Esophagus (tissue), 2 donors: ENCODE measurements at regions not wholly inside any gene's neighbourhood (a gene's known extent, or its start where the extent isn't known, plus 50 kb on each side); places are given as distances from the start of the nearest gene placed in this dataset.

Source experiments
- H3K27ac ChIP-seq, 2 donors: one replicate each; pipeline ENCODE4 v1.5.1; 2013; ENCODE audit warnings: low read depth in 2 of 2, mild to moderate bottlenecking in 2 of 2, inconsistent platforms in 1 of 2, low read length in 1 of 2, moderate library complexity in 1 of 2
- H3K27me3 ChIP-seq, 2 donors: one replicate each; pipeline ENCODE4 v1.6.1; 2013; ENCODE audit warnings: low read length in 2 of 2, control low read depth in 1 of 2, mild to moderate bottlenecking in 1 of 2; ENCODE audit not compliant: insufficient read depth in 2 of 2, control insufficient read depth in 1 of 2
- H3K36me3 ChIP-seq, 2 donors: one replicate each; pipeline ENCODE4 v1.6.1; 2013; ENCODE audit warnings: low read length in 1 of 2; ENCODE audit not compliant: control insufficient read depth in 2 of 2, insufficient read depth in 2 of 2
- H3K4me1 ChIP-seq, 2 donors: one replicate each; pipeline ENCODE4 v1.6.1; 2013; ENCODE audit warnings: low read length in 1 of 2; ENCODE audit not compliant: control insufficient read depth in 2 of 2, insufficient read depth in 2 of 2
- H3K4me3 ChIP-seq, 2 donors: one replicate each; pipeline ENCODE4 v1.5.1; 2013; ENCODE audit warnings: low read length in 2 of 2, mild to moderate bottlenecking in 2 of 2, low read depth in 1 of 2, moderate library complexity in 1 of 2
- H3K9me3 ChIP-seq, 2 donors: one replicate each; pipeline ENCODE4 v1.6.1; 2013; ENCODE audit warnings: mild to moderate bottlenecking in 2 of 2, low read depth in 1 of 2, low read length in 1 of 2, moderate library complexity in 1 of 2; ENCODE audit not compliant: control insufficient read depth in 2 of 2, insufficient read depth in 1 of 2
- WGBS, 2 donors: extraction: QIAGEN DNeasy Blood & Tissue Kit; methylation state at CpG; one replicate each; pipeline ENCODE4 v1.1.7; 2013; 5-methylcytosine and 5-hydroxymethylcytosine counted together
- donor health status: healthy with polysubstance abuse.
- donor health status: Bipolar disorder and iron deficiency.

- H3K4me3 ChIP-seq, result no peak overlapping the region
- WGBS, 2 donors, result 61 to 64% methylated on average over 2 of the region's 2 CpGs
These were observed 435.4 kb downstream of the SETD4 start for GRCh38 chr21:35624901-35625300.

DNA sequence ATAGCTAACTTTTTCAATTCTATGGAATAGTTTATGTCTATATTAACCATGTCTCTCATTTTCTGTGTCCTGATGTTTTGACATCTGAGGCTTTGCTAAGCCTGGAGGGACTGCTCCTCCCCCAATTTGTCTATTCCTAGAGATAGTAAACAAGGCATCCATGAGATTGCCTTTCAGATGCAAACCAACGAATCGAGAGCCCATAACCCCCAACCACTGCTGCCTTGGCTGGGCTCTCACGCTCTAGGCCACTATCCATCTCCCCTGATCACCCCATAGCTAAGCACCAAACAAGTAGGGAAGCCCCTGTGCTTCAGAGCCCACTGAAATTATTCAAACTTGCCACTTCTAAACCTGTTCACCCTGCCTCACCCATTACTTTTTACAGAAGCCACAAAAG lies 437.7 kb downstream of the SETD4 start:
- H3K4me3 ChIP-seq, result no peak overlapping the region
- 81 to 94% methylated on average over 3 of the region's 3 CpGs for WGBS, 2 donors

More at GRCh38 chr21:35624901-35625300, 435.4 kb downstream of the SETD4 start:
- Histone ChIP-seq H3K36me3 (no peaks in the 10 kb centered on the region), H3K27me3 (no peaks in the 10 kb centered on the region), H3K27ac (no peak overlapping the region), H3K4me1 (no peaks in the 10 kb centered on the region), H3K9me3 (no peaks in the 10 kb centered on the region)

DNA sequence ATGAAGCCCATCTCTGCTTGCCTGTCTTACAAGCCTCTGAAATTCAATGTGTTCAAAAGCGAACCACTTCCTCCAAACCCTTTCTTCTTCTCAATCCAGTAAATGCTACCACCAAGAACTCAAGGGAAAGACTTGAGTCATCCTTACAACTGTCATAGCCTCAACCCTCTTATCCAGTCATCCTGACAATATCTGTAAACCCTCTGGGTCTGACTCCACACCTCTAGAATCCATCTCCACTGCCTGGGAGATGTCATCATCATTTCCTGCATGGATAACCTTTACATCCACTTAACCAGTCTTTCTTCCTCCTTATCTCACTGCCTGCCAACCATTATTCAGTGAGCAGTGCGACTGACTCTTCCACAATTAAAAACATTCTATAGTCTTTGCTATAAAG lies 441.1 kb downstream of the SETD4 start:
- 82 to 87% methylated on average over 2 of the region's 2 CpGs for WGBS, 2 donors
- no peaks in the 10 kb centered on the region for H3K9me3 ChIP-seq
- no peak overlapping the region for H3K4me3 ChIP-seq
- no peaks in the 10 kb centered on the region for H3K36me3 ChIP-seq
- no peaks in the 10 kb centered on the region for H3K27me3 ChIP-seq
- no peaks in the 10 kb centered on the region for H3K4me1 ChIP-seq
- H3K27ac ChIP-seq, result no peak overlapping the region

More for the DNA sequence above, 437.7 kb downstream of the SETD4 start:
- Histone ChIP-seq H3K4me1 (no peaks in the 10 kb centered on the region), H3K27ac (no peak overlapping the region), H3K9me3 (no peaks in the 10 kb centered on the region), H3K27me3 (no peaks in the 10 kb centered on the region), H3K36me3 (no peaks in the 10 kb centered on the region)

DNA sequence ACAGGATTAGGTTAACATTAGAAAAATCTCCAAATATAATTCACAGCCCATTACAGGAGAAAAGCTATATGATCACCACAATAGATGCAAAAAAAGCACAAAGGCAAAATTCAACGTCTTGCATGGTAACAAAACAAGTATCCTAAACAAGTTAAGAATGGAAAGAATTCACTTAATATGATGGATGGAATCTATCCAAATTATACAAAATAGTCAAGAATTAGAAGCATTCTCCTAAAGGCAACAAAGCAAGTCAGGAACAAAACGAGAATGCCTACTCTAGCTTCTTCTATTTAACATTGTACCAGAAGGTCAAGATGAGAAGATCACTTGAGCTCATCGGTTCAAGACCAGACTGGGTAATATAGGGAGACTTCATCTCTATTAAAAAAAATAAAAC lies 442.8 kb downstream of the SETD4 start:
- WGBS, 2 donors, result 77 to 79% methylated on average over 3 of the region's 3 CpGs
- no peaks in the 10 kb centered on the region for H3K4me1 ChIP-seq
- no peaks in the 10 kb centered on the region for H3K27me3 ChIP-seq
- no peak overlapping the region for H3K4me3 ChIP-seq
- H3K36me3 ChIP-seq, result no peaks in the 10 kb centered on the region
- H3K27ac ChIP-seq, result no peak overlapping the region
- no peaks in the 10 kb centered on the region for H3K9me3 ChIP-seq

GRCh38 chr21:35616090-35616489 lies 444.2 kb downstream of the SETD4 start:
- H3K9me3 ChIP-seq, result no peaks in the 10 kb centered on the region
- no peaks in the 10 kb centered on the region for H3K27me3 ChIP-seq
- no peaks in the 10 kb centered on the region for H3K36me3 ChIP-seq
- H3K4me3 ChIP-seq, result no peak overlapping the region
- 20 to 21% methylated on average over 4 of the region's 4 CpGs for WGBS, 2 donors
- no peaks in the 10 kb centered on the region for H3K4me1 ChIP-seq
- H3K27ac ChIP-seq, result no peak overlapping the region

DNA sequence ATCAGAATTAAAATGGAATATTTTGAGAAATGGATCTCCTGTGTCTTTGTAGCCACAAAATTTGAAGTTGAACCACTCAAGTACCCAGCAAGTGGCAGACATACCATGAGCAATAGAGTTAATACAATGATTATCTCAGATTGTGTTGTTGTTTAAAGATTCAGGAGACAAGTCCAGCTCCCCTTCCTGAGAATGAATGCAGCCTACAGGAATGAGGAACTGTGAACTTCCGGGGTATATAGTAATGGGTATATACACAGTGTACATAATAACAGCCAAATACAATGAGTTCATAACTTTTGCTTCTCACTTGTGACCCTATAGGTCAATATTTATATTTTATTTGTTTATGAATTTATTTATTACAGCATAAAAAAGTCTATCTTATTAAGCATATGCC lies 445.0 kb downstream of the SETD4 start:
- Histone ChIP-seq H3K36me3 (no peaks in the 10 kb centered on the region), H3K27me3 (no peaks in the 10 kb centered on the region), H3K4me3 (no peak overlapping the region), H3K4me1 (no peaks in the 10 kb centered on the region), H3K9me3 (no peaks in the 10 kb centered on the region), H3K27ac (no peak overlapping the region)
- 71 to 81% methylated on average over 1 of the region's 1 CpG for WGBS, 2 donors

- Histone ChIP-seq H3K27ac (no peak overlapping the region), H3K36me3 (no peaks in the 10 kb centered on the region), H3K4me3 (no peak overlapping the region), H3K4me1 (no peaks in the 10 kb centered on the region), H3K9me3 (no peaks in the 10 kb centered on the region), H3K27me3 (no peaks in the 10 kb centered on the region)
- 87 to 95% methylated on average over 4 of the region's 4 CpGs for WGBS, 2 donors
These were observed 445.9 kb downstream of the SETD4 start for GRCh38 chr21:35614396-35614921.

DNA sequence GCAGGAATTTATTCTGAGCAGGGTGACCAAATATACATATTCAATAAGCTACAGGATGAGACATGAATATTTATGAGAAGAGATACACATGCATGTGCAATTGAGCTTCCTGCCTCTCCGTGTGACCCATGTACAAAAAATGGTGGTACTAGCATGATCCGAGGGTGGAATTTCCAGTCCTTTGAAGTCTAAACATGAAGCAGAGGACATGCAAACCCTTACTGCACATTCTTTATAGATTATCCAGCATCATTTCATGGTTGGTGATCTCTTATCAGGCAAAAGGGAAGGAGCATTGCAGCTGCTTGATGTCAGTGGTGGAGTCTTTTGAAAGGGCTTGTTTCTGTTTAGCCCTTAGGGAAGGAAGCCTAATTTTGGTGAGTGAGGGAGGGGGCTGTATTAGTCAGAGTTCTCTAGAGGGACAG lies 448.6 kb downstream of the SETD4 start:
- H3K4me3 ChIP-seq, result no peak overlapping the region
- H3K27me3 ChIP-seq, result no peaks in the 10 kb centered on the region
- H3K27ac ChIP-seq, result no peak overlapping the region
- peaks cover 0 to 2% of the 10 kb centered on the region in 2 donors for H3K4me1 ChIP-seq
- WGBS, 2 donors, result 58 to 79% methylated on average over 2 of the region's 2 CpGs
- no peaks in the 10 kb centered on the region for H3K9me3 ChIP-seq
- H3K36me3 ChIP-seq, result no peaks in the 10 kb centered on the region

DNA sequence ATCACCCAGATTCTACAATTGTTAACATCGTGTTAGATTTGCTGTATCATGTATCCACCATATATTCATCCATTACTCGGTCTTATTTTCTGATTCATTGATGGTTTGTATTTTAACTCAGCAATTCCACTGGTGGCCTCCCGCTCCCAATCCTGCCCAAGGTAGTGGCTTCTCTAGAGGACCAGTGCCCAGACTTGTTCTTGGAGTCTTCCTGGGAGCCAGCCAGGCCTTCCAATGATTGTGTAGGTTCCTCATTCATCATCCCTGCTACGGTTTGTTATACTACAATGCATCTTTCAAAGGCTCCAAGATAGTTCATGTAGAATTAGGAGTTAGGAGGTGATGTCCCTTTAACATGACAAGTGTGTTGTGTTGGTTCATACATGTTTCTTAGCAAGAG lies 451.1 kb downstream of the SETD4 start:
- no peaks in the 10 kb centered on the region for H3K27me3 ChIP-seq
- no peaks in the 10 kb centered on the region for H3K36me3 ChIP-seq
- WGBS, 2 donors, result 37 to 51% methylated on average over 4 of the region's 4 CpGs
- no peaks in the 10 kb centered on the region for H3K9me3 ChIP-seq
- H3K4me3 ChIP-seq, result no peak overlapping the region
- H3K27ac ChIP-seq, result no peak overlapping the region
- H3K4me1 ChIP-seq, result peaks cover 0 to 2% of the 10 kb centered on the region in 2 donors

- Histone ChIP-seq H3K27ac (no peak overlapping the region), H3K36me3 (no peaks in the 10 kb centered on the region), H3K27me3 (no peaks in the 10 kb centered on the region), H3K9me3 (no peaks in the 10 kb centered on the region), H3K4me1 (peaks cover 0 to 2% of the 10 kb centered on the region in 2 donors), H3K4me3 (no peak overlapping the region)
- WGBS, 2 donors, result 72 to 75% methylated on average over 5 of the region's 5 CpGs
These were observed 452.9 kb downstream of the SETD4 start for GRCh38 chr21:35607406-35607805.
